ENCODE measurements at regions not wholly inside any gene's neighbourhood (a gene's known extent, or its start where the extent isn't known, plus 50 kb on each side); places are given as distances from the start of the nearest gene placed in this dataset.

- Histone ChIP-seq H3K4me1 (ENCODE audit: insufficient read depth, low read length) (no peaks in the 10 kb centered on the region), H4K20me1 (ENCODE audit: control insufficient read depth, insufficient read depth, insufficient read length) (no peaks in the 10 kb centered on the region), H3K79me2 (ENCODE audit: insufficient read depth, low read length) (no peaks in the 10 kb centered on the region), H3K14ac (ENCODE audit: insufficient read depth, low read length) (no peak overlapping the region), H3K4me2 (ENCODE audit: insufficient read depth, insufficient read length, low read length) (no peak overlapping the region), H2BK15ac (ENCODE audit: low read depth, low read length) (no peak overlapping the region), H2BK120ac (ENCODE audit: low read depth, low read length, poor library complexity, severe bottlenecking) (no peak overlapping the region), H3K23ac (ENCODE audit: insufficient read length, low read depth, low read length) (no peak overlapping the region), H3K23me2 (ENCODE audit: insufficient read length, low read depth, low read length, poor library complexity, severe bottlenecking) (no peaks in the 10 kb centered on the region), H3K9ac (ENCODE audit: extremely low read depth, insufficient read length, low read length) (no peak overlapping the region), H3K27me3 (ENCODE audit: insufficient read depth, low read length) (no peaks in the 10 kb centered on the region), H2AFZ (ENCODE audit: low read length) (no peak overlapping the region), H4K91ac (ENCODE audit: insufficient read length, low read depth, low read length) (no peak overlapping the region), H3K4ac (ENCODE audit: low read depth, low read length) (no peak overlapping the region), H4K8ac (replicated peaks; ENCODE audit: insufficient read length, low read depth, low read length) (no peak overlapping the region), H2BK20ac (ENCODE audit: low read depth, low read length, poor library complexity, severe bottlenecking) (no peak overlapping the region), H3K18ac (ENCODE audit: insufficient read length, low read depth, low read length) (no peak overlapping the region), H4K5ac (ENCODE audit: insufficient read length, low read depth, low read length) (no peak overlapping the region), H2BK12ac (ENCODE audit: insufficient read length, low read depth, low read length) (no peak overlapping the region), H3T11ph (ENCODE audit: low read length) (no peak overlapping the region), H3K79me1 (ENCODE audit: insufficient read depth, low read depth, low read length, poor library complexity, severe bottlenecking) (no peaks in the 10 kb centered on the region), H2BK5ac (ENCODE audit: insufficient read length, low read length) (no peak overlapping the region), H2AK5ac (ENCODE audit: insufficient read length, low read length) (no peak overlapping the region), H3K9me3 (ENCODE audit: control insufficient read depth, low read depth, low read length) (peaks cover 16% of the 10 kb centered on the region), H3K27ac (ENCODE audit: insufficient read length, low read depth, low read length) (no peak overlapping the region), H3K56ac (ENCODE audit: insufficient read length, low read depth, low read length) (no peak overlapping the region)
- TF ChIP-seq CTCF (conservative IDR thresholded peaks at IDR 0.05), result no peak
- no peak for DNase-seq
- Mint-ChIP-seq H3K4me1 (peaks cover 4 to 5% of the 10 kb centered on the region in 2 experiments; a peak in 3 of 4 replicates), H3K4me3 (no peak overlapping the region), H3K36me3 (ENCODE audit: insufficient read depth in 1 of 3, low read depth in 3 of 3) (peaks cover 6 to 15% (median 11%) of the 10 kb centered on the region in 3 experiments; a peak in 6 of 7 replicates), H3K27ac (no peak overlapping the region), H3K9me3 (peaks cover 15 to 20% of the 10 kb centered on the region in 2 experiments), H3K27me3 (ENCODE audit: low read depth) (peaks cover 3% of the 10 kb centered on the region; the same call in 1 of the 2 replicates)
- WGBS (ENCODE audit: extremely low coverage, insufficient read length, low lambda C conversion rate), result no CpG with 5 or more reads among the region's 2 CpGs
Observed at GRCh38 chr5:6837095-6837494, 123.9 kb downstream of the TENT4A start.

Measured in H9 (cell line).